ENCODE measurements at regions not wholly inside any gene's neighbourhood (a gene's known extent, or its start where the extent isn't known, plus 50 kb on each side); places are given as distances from the start of the nearest gene placed in this dataset.
A peak's percentile ranks its signal among the peaks of the same experiment; 100 is the strongest.

- CTCF ChIA-PET = no interaction called here
- no peak for DNase-seq
- Mint-ChIP-seq H3K9me3 (peaks cover 22% of the 10 kb centered on the region), H3K4me1 (peaks cover 48% of the 10 kb centered on the region), H3K4me3 (no peak overlapping the region), H3K27me3 (no peaks in the 10 kb centered on the region), H3K36me3 (peaks cover 6% of the 10 kb centered on the region), H3K27ac (peak overlapping the region; percentile 64)
These were observed 268.1 kb downstream of the KLF6 start for GRCh38 chr10:3516923-3517255.

GRCh38 chr10:3516234-3516922, 268.6 kb downstream of the KLF6 start:
- H3K4me3 Mint-ChIP-seq = no peak overlapping the region
- peak; percentile 68 for DNase-seq
- H3K9me3 Mint-ChIP-seq = peaks cover 22% of the 10 kb centered on the region
- H3K4me1 Mint-ChIP-seq = peaks cover 52% of the 10 kb centered on the region
- H3K27ac Mint-ChIP-seq = peak overlapping the region; percentile 64
- H3K27me3 Mint-ChIP-seq = no peaks in the 10 kb centered on the region
- CTCF ChIA-PET = no interaction called here
- peaks cover 6% of the 10 kb centered on the region for H3K36me3 Mint-ChIP-seq

DNA sequence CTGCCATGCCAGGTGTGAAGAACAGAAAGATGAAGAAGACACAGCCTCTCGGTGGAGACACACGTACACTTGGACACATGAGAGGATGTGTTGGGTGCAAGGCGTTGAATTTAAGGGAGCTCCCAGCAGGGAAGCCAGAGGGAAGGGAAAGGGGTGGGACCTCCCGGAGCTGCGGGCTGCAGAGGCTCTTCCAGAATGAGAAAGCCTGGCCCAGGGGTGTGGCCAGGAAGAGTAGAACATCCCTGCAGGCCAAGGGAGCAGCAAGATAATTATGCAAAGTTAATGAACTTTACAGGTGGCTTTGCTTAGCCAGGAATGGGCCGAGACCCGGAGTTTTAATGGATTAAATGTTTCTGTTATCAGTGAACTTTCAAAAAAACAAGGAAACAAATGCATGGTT, 270.3 kb downstream of the KLF6 start:
- no peak for DNase-seq
- peaks cover 5% of the 10 kb centered on the region for H3K36me3 Mint-ChIP-seq
- CTCF ChIA-PET = no interaction called here
- H3K27ac Mint-ChIP-seq = peak overlapping the region; percentile 58
- peaks cover 68% of the 10 kb centered on the region for H3K4me1 Mint-ChIP-seq
- H3K27me3 Mint-ChIP-seq = no peaks in the 10 kb centered on the region
- H3K4me3 Mint-ChIP-seq = no peak overlapping the region
- peaks cover 22% of the 10 kb centered on the region for H3K9me3 Mint-ChIP-seq

- no peak for DNase-seq
- H3K4me3 Mint-ChIP-seq = no peak overlapping the region
- H3K4me1 Mint-ChIP-seq = peaks cover 61% of the 10 kb centered on the region
- peaks cover 16% of the 10 kb centered on the region for H3K9me3 Mint-ChIP-seq
- H3K36me3 Mint-ChIP-seq = peaks cover 3% of the 10 kb centered on the region
- CTCF ChIA-PET = interaction anchor here (0.6 kb wide), 1 partner anchor 513 kb away, joined by 4 read pairs; no protein-coding TSS in a partner anchor
- no peak overlapping the region for H3K27ac Mint-ChIP-seq
- H3K27me3 Mint-ChIP-seq = no peaks in the 10 kb centered on the region
These were observed 272.7 kb downstream of the KLF6 start for GRCh38 chr10:3512263-3512662.

DNA sequence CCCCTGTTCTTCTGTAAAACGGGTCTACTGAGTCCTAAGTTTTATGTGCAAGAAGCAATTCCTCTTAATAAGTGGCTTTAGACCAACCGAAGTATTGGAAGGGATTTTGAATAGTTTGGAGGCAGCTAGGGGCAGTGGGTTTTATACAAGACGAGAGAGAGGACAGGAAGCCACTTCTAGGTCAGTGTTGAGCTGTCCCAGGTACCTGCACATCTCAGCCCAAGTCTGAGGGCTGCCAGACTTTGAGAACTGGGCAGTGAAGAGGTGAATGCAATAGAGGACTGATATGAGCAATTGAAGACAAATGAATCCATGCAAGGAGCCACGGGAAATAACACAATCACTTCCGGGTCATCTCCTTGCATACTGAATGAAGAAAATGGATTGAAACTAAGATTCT, 273.5 kb downstream of the KLF6 start:
- H3K27ac Mint-ChIP-seq = no peak overlapping the region
- H3K4me3 Mint-ChIP-seq = no peak overlapping the region
- H3K4me1 Mint-ChIP-seq = peaks cover 54% of the 10 kb centered on the region
- H3K9me3 Mint-ChIP-seq = peaks cover 16% of the 10 kb centered on the region
- H3K36me3 Mint-ChIP-seq = peaks cover 3% of the 10 kb centered on the region
- no peak for DNase-seq
- H3K27me3 Mint-ChIP-seq = no peaks in the 10 kb centered on the region
- CTCF ChIA-PET = no interaction called here

DNA sequence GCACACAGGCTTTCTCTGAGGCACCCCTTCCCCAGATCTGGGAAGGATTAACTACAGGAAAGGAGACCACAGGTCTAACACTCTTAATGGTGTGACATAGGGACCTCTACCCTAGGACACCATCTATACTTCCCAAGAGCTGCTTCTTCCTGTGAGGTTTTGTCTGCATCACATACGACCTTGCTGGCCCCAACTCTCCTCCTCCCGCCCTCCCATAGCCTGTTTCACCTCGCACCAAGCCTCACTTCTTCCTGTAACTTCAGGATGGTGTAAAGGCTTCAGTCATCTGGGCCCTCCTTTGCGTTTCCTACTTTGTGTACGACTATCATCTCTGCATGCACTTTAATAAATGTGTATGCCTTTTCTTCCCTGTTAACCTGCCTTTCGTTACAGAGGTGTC, 274.3 kb downstream of the KLF6 start:
- no peaks in the 10 kb centered on the region for H3K27me3 Mint-ChIP-seq
- H3K9me3 Mint-ChIP-seq = peaks cover 16% of the 10 kb centered on the region
- H3K4me3 Mint-ChIP-seq = no peak overlapping the region
- H3K27ac Mint-ChIP-seq = peak overlapping the region; percentile 53
- CTCF ChIA-PET = no interaction called here
- peaks cover 3% of the 10 kb centered on the region for H3K36me3 Mint-ChIP-seq
- H3K4me1 Mint-ChIP-seq = peaks cover 46% of the 10 kb centered on the region
- DNase-seq = peak; percentile 55

GRCh38 chr10:3509355-3509754, 275.7 kb downstream of the KLF6 start:
- CTCF ChIA-PET = no interaction called here
- no peak for DNase-seq
- peaks cover 13% of the 10 kb centered on the region for H3K9me3 Mint-ChIP-seq
- no peak overlapping the region for H3K4me3 Mint-ChIP-seq
- no peak overlapping the region for H3K27ac Mint-ChIP-seq
- H3K27me3 Mint-ChIP-seq = no peaks in the 10 kb centered on the region
- peaks cover 37% of the 10 kb centered on the region for H3K4me1 Mint-ChIP-seq
- H3K36me3 Mint-ChIP-seq = peaks cover 3% of the 10 kb centered on the region

- CTCF ChIA-PET = no interaction called here
- no peaks in the 10 kb centered on the region for H3K4me1 Mint-ChIP-seq
- no peak overlapping the region for H3K4me3 Mint-ChIP-seq
- peaks cover 11% of the 10 kb centered on the region for H3K27me3 Mint-ChIP-seq
- no peak overlapping the region for H3K27ac Mint-ChIP-seq
- DNase-seq = no peak
- no peaks in the 10 kb centered on the region for H3K9me3 Mint-ChIP-seq
- H3K36me3 Mint-ChIP-seq = no peaks in the 10 kb centered on the region
These were observed 281.7 kb downstream of the KLF6 start for GRCh38 chr10:3503299-3503698.

DNA sequence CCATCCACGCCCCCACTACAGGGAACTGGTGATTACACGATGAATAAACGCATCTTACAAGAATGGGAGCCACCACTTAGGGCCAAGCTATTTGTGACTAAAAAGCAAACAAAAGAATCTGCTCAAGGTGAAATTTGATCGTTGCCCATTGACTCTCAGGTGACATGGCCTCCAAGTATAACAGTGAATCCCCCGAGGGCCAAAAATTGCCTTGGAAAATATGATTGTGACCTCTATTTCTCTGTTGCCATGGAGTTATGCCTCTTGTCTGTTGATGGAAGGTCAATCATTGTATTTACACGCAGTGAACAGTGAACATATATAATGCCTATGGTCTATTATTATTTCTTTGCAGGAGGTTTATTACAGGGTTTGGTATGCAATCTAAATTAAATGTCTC, 282.3 kb downstream of the KLF6 start:
- no peak for DNase-seq
- Mint-ChIP-seq H3K27me3 (peaks cover 11% of the 10 kb centered on the region), H3K9me3 (no peaks in the 10 kb centered on the region), H3K36me3 (no peaks in the 10 kb centered on the region), H3K4me1 (no peaks in the 10 kb centered on the region), H3K27ac (no peak overlapping the region), H3K4me3 (no peak overlapping the region)
- CTCF ChIA-PET = no interaction called here

GRCh38 chr10:3500408-3500856, 284.6 kb downstream of the KLF6 start:
- Mint-ChIP-seq H3K4me3 (no peak overlapping the region), H3K36me3 (no peaks in the 10 kb centered on the region), H3K27me3 (peaks cover 22% of the 10 kb centered on the region), H3K9me3 (no peaks in the 10 kb centered on the region), H3K27ac (no peak overlapping the region), H3K4me1 (no peaks in the 10 kb centered on the region)
- DNase-seq = no peak
- CTCF ChIA-PET = no interaction called here

DNA sequence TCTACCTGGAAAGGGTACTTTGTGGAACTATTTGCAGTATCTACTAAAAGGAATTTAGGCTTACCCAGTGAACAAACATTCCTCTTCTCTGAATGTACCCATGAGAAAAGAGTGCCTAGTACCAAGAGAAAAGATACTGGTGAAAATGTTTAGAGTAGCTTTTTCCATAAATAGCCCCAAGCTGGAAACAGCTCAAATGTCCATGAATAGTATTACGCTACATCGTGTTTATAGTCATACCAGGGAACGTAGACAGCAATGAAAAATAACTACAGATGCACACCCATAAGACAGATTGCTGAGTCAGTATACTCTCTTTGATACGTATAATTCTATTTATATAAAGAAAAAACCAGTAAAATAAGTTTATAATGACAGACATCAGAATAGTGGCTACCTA, 285.9 kb downstream of the KLF6 start:
- DNase-seq = no peak
- H3K27ac Mint-ChIP-seq = no peak overlapping the region
- H3K4me1 Mint-ChIP-seq = no peaks in the 10 kb centered on the region
- peaks cover 29% of the 10 kb centered on the region for H3K27me3 Mint-ChIP-seq
- H3K9me3 Mint-ChIP-seq = no peaks in the 10 kb centered on the region
- no peak overlapping the region for H3K4me3 Mint-ChIP-seq
- H3K36me3 Mint-ChIP-seq = no peaks in the 10 kb centered on the region
- CTCF ChIA-PET = no interaction called here

DNA sequence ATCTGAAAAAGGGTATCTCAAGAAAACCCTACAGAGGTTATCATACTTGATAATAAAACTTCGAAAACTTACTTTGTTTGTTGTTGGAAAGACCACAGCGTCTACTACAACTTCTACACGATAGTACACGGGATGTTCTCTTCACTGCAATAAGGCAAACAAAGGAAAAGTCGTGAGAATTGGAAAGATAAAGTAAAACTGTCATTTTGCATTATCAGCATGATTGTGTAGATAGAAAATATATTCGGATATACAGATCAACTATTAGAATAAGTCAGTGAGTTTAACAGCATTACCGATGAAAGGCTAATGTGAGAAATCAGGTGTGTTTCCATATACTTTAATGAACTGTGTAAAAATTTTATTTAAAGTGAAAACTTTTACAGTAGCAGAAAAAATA, 287.4 kb downstream of the KLF6 start:
- Mint-ChIP-seq H3K27me3 (peaks cover 34% of the 10 kb centered on the region), H3K4me1 (no peaks in the 10 kb centered on the region), H3K4me3 (no peak overlapping the region), H3K36me3 (no peaks in the 10 kb centered on the region), H3K9me3 (no peaks in the 10 kb centered on the region), H3K27ac (no peak overlapping the region)
- DNase-seq = no peak
- CTCF ChIA-PET = no interaction called here

DNA sequence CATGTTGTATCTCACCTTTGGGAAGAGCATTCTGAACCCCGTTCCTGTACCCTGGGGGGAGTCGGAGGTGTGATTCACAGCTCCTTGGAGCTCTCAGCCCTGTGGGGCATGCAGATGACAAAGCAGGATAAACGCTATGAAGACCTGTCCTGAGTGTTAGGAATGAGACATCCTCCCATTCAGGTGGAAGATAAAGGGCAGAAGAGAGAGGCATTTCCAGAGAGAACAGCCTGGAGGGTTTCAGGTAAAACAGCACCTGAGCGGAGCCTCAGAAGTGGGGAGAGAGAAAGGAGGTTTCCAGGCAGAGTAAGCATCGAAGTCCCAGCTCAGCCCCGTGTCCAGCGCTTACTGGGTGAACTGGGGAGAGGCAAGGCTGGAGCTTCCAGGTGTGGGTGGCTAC, 288.9 kb downstream of the KLF6 start:
- DNase-seq = no peak
- Mint-ChIP-seq H3K27ac (no peak overlapping the region), H3K4me3 (no peak overlapping the region), H3K9me3 (no peaks in the 10 kb centered on the region), H3K4me1 (no peaks in the 10 kb centered on the region), H3K27me3 (peaks cover 30% of the 10 kb centered on the region), H3K36me3 (no peaks in the 10 kb centered on the region)
- CTCF ChIA-PET = no interaction called here

DNA sequence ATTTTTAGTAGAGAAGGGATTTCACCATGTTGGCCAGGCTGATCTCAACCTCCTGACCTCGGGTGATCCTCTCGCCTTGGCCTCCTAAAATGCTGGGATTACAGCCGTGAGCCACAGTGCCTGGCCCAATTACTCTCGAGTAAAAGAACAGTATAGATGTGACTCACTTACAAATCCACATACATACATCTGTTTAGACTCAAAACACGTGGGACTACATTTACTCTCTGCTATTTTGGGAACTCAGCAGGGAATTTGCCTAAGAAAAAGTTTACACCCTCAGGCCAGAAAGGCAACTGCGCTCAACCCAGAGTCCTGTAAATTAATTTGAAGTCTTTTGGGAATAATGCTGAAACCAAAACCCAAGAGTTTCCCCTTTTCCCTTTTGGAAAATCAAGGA, 289.7 kb downstream of the KLF6 start:
- CTCF ChIA-PET = no interaction called here
- Mint-ChIP-seq H3K4me1 (no peaks in the 10 kb centered on the region), H3K9me3 (no peaks in the 10 kb centered on the region), H3K27ac (no peak overlapping the region), H3K36me3 (no peaks in the 10 kb centered on the region), H3K4me3 (no peak overlapping the region), H3K27me3 (peaks cover 27% of the 10 kb centered on the region)
- DNase-seq = no peak

DNA sequence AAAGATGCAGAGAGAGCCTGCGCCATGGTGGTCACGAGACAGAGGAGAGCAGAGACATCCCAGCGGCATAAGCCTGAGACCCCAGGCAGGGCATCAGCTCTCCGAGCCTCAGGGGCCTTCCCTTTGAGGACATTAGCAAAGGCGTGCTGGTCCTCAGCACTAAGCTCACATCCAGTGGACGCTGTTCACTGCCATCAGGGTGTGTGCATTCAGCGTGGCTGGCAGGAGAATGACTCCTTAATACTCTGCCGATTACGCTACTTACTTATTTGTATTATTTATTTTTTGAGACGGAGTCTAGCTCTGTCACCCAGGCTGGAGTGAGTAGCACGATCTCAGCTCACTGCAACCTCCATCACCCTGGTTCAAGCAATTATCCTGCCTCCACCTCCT, 290.2 kb downstream of the KLF6 start:
- no peak overlapping the region for H3K4me3 Mint-ChIP-seq
- no peak for DNase-seq
- no peak overlapping the region for H3K27ac Mint-ChIP-seq
- H3K36me3 Mint-ChIP-seq = no peaks in the 10 kb centered on the region
- no peaks in the 10 kb centered on the region for H3K4me1 Mint-ChIP-seq
- peaks cover 3% of the 10 kb centered on the region for H3K9me3 Mint-ChIP-seq
- peaks cover 24% of the 10 kb centered on the region for H3K27me3 Mint-ChIP-seq
- CTCF ChIA-PET = no interaction called here

Measured in activated naive CD4-positive, alpha-beta T cell treated with anti-CD3 and anti-CD28 coated beads, Interleukin-2, amount 10 ng/mL, durations not matched to agents 7 days and 5 days (primary cell).